Fibroblast of skin of left quadriceps (primary cell): ENCODE measurements at regions not wholly inside any gene's neighbourhood (a gene's known extent, or its start where the extent isn't known, plus 50 kb on each side); places are given as distances from the start of the nearest gene placed in this dataset.

Source experiments
- DNase-seq, 2 experiments: peaks; one replicate each; pipeline ENCODE4 v3.0.0-alpha.2; 2013; ENCODE audit warnings: low read depth in 2 of 2

DNA sequence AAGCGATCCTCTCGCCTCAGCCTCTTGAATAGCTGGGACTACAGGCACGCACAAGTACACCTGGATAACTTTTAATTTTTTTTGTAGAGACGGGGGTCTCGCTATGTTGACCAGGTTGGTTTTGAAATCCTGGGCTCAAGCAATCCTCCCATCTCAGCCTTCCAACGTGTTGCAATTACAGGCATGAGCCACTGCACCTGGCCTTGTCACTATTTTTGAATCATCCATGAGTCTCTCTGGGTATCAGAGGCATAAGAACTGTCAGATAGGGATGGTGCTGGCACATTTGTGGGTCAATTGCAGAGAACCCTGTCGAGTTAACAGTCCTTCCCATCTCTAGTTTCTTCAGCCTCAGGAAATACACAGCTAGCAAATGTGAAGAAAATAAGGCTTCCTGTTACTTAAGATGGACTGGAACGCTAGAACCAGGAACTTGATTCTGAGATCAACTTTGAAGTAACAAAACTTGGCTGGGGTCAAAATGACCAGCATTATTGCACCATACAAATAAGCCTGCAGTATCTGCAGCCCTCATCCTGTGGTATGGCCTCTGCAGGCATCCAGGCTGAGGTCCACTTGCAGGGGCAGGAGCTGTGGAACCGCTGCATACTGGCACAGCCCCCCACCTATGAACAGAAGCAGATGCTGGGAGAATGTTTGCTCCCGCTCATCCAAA, 124.3 kb upstream of the GADD45A start:
- DNase-seq, result no peak

DNA sequence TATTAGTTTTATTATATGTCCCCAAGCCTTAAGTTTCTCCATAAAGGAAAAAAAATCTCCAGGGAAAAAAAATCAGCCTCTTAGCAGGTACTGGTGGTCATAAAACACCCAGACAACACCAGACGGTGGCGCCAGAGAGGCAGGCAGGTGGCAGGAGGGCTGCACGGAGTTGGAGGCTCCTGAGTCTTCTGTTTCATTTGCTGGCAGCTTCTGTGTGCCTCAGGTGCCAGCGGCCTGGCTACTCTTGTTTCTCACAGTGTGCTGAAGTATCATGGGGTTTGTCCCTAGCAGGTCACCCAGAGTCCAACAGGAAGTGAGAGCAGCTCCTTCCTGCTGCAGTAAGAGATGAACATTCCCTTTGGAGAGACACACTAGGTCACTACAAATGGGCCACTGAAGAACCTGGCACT, 123.3 kb upstream of the GADD45A start:
- peak; percentile 38 to 49 for DNase-seq

DNA sequence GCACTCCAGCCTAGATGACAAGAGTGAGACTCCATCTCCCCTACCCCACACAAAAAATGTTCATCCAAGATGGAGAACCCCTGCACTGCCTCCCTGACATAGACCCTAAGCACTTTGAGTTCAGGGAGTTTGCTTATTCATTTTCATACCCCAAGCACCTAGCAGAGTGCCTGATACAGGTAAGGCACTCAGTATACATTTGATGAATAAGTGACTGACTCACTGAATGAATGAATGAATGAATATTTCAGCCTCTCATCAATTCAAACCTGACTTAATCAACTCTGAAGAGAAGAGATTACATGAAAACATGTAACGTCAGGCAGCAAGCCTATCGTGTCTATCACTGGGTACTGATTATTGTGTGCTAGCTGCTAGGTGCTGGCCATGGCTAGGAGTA, 121.3 kb upstream of the GADD45A start:
- no peak for DNase-seq

DNA sequence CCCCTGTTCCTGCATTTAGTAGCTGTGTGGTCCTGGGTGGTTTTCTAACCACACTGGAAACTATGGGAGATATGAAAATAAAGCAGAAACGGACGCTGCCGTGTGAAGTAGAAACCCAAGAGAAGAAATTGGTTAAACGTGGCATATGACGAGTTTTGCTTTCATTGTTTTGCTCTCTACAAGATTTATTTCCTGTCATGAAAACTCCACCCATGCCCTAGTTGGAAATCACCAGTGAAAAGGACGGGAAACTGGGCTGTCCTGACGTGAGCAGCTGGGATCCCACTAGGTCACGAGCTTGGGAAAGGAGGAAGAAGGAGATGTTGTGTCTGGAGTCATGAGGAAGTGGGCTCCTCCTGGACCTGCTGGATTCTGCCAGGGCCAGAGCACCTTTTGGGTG, 120.8 kb upstream of the GADD45A start:
- no peak for DNase-seq

DNA sequence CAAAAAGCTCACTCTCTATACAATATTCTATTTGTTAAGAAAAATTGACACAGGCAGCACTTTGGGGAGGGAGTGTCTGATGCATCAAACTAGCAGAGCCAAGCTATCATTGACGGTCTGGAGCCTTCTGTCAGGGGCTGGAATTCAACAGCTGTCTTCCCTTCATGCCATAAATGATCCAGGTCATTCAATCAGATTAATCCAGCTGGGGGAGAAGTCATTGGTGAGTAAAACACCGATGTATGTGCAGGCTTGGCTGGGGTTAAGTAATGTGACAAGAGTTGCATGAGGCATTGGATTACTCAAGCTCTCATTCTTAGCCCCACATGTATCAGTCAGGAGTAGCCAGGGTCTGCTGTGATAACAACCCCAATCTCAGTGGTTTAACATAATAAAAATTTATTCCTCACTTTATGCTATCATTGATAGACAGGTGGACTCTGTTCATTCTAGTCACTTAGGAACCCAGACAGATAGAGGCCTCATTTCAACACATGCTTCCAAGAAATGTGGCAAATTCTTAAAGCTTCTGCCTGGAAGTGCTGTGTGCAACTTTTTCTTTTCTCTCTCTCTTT, 118.1 kb upstream of the GADD45A start:
- no peak for DNase-seq

DNA sequence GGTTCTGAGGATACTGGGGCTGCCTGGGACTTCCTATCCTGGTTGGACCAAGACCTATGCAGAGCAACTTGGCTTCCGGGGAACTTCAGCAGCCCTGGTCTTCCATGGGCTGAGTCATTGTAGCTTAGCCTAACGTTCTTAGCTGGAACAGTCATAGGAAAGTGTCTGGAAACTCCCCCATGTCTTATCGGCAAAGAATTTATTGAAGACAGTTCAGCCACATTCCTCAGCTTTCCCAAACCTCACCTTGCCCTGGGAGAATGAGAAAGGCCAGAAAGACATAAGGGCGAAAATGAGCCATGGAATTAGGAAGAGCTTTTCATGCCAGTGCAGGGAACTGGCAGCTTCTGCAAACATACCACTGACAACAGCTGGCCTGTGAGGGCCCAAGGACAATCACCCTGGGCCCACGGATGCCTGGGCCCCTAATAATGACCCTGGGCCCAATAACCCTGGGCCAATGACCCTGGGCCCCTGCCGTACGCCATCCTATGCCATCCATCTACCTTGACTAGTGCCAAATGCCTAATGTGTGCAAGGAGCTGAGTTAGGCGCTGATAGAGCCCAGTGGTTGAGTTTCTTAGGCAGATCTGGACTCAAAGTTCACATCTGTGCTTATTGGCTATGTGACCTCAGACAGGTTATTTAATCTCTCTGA, 114.4 kb upstream of the GADD45A start:
- peak; percentile 64 to 69 for DNase-seq

DNA sequence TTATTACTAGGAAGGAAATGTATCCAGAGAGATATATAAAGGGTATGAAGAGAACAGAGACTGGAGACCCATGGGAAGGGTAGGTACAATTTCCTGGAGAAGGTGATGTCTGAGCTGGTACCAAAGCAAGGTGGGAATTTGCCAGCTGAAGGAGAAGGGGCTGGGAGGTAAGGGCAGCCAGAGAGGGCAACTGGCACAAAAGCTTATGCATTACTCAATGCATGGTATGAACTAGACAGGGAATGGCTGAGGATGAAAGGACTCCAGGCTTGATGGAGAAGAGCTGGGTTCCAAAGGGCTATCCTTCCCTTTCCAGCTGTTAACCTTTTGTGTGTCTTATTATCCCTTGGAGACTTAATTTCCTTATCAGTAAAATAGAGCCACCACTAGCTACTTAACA, 113.6 kb upstream of the GADD45A start:
- no peak for DNase-seq

DNA sequence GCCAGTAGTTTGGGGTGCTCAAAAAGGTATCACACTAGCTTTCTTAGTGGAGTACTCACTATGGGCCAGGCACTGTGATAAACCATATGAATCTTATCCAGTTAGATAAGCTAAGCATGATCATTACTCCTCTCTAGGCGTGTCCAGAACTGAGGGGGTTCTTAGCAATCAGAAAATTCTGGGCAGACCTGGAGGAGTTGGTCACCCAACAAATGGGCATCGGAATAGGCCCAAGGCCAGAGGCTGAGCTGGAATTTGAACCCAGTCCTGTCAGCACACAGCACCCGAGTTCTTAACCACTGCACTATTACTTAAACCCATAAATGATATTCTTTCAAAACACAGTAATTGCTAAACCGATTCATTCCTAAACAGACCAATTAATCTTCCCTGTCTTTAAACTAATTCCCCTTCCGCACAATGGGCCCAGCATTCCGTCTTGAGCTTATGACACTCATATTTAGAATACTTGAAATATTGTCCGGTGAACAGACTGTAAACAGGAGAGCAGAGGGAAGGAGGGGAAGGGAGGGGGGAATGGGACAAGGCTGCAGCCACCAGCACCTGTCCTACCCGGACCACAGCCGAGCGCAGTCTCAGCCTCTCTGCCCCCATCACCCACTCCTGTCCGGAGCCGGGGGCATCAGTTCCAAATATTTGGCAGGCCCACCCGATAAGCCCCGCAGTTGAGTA, 113.0 kb upstream of the GADD45A start:
- DNase-seq, result no peak

DNA sequence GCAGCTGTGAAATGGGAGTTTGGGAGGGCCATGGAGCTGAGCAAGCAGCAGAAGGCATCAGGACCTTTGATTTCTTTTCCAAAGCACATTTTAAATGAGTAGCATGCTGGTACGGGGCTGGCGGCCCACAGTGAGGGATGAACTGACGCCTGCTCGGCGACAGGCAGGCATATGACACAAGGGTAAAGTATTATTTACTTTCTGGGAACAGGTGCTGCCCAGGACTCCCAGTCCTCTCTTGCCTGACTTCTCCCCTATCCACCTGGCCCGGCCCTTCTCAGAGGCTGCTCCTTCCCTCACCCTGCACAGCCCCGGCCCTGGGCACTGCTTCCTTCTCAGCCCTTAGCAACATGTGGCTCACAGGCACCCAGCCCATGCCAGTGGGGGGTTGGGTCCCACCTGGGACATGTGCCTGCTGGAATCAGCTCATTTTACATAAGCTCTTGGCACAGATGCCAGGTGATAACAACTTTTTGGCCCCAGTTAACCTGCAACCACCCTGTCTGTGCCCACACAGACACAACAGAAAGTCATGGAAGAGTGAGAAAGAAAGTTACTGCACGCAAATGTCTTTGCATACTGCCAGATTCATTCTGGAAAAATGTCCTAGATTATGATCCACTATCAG, 112.3 kb upstream of the GADD45A start:
- no peak for DNase-seq

DNA sequence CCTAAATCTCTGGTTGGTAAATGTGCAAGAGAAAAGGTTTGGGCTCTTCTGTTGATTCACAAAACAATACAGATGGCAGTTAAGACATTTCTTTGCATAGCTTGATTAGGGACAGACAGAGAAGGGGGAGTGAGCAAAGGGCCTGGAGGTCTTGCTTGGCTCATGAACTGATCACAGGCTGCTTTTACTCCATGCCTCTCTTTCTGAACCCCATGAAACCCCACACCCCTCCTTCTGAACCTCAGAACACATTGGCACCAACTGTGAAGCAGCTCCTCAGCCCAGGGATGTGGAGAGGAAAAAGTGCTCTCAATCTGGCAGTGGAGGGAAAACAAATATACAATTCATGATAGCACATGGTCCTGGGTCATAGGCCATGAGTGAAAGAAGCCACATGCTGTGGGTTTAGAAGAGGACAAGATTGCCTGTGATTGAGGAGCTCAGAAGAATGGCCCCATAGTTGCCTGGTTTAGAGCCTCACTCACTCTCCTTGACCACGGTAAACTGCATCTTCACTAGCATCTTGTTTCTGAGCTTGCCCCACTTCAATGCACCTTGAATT, 111.6 kb upstream of the GADD45A start:
- DNase-seq, result no peak

DNA sequence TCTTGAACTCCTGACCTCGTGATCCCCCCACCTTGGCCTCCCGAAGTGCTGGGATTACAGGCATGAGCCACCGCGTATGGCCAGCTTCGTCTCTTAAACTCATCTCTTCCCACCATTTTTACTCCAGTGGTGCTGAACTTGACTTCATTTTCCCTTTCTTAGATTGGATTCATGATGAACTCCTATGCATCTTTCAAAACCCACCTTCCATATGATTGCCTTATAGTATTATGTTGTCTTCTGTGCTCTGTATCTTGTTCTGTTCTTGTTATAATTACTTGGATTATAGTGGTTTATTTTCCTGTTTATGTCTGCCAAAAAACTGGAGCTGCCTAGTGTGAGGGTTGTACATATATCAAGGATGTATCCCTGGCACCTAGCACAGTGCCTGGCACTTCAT, 110.8 kb upstream of the GADD45A start:
- DNase-seq, result no peak

DNA sequence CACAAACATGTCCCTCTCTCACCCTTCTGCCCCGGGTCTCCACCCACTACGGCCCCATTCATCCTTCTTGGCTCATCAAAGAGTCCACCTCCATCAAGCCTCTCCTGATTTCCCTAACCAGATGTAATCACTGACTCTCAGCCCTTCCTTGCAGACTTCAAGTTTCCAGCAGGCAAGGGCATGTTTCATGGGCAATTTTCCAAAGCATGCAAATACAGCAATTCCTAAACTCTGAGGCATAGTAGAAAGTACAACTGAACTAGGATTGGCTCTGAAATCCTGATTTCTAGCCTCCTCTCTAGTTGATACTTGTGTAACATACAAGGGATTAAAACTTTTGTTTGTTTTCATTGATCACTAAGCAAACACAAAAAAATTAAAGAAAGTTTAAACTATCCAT, 109.1 kb upstream of the GADD45A start:
- DNase-seq, result peak; percentile 61 to 64

DNA sequence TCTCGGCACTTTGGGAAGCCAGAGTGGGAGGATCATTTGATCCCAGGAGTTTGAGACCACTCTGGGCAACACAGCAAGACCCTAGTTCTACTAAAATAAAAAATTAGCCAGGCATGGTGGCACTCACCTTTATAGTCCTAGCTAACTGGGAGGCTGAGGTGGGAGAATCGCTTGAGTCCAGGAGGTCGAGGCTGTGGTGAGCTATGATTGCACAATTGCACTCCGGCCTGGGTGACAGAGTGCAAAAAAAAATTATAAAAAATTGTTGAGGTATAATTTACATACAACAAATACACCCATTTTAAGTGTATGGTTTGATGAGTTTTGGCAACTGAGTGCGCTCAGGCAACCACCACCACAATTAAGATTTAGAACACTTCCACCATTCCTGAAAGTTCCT, 108.5 kb upstream of the GADD45A start:
- DNase-seq, result no peak

DNA sequence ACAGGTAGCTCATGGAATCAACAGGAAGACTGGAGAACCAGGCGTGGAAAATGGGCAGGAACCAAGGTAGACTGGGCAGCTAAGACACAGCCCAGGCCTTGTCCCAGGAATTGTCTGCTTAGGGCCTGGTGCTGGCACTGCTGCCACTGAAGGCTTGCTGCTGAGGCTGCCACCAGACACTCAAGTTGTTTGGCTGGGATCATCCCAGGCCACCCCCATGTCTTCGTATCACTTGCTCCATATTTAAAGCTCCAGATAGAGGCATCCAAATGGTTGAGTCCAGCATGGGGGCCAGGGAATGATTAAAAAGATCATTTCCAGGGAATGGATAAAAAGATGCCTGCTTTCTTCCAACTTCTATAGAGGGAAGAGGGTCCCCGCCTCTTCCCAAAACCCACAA, 107.4 kb upstream of the GADD45A start:
- DNase-seq, result no peak

DNA sequence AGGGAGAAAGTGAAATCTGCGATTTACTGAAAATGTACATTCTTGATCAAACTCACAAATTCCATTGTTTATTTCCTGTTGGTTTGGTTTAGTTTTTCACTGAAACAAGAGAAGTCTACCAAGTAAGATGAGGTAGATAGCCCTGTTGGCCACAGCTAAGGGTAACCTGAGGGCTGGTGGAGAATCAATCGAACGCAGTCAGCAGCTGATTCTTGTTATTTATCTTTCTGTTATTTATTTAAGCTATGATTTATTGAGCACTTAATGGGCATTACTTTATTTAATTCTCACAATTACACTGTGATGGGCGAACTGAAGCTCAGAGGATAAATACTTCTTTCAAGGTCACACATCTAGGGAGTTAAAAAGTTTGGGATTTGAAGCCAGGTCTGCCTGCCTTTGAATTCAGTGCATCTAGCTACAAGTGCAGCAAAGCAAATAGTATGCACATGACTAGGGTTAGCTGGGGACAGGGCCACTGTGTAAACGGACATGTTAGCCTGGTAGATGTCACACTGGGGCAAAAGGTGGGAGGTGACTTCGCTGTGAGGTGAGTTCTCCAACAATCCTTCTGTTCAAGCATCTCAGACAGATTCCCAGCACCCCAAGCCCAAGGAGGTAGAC, 106.5 kb upstream of the GADD45A start:
- no peak for DNase-seq

DNA sequence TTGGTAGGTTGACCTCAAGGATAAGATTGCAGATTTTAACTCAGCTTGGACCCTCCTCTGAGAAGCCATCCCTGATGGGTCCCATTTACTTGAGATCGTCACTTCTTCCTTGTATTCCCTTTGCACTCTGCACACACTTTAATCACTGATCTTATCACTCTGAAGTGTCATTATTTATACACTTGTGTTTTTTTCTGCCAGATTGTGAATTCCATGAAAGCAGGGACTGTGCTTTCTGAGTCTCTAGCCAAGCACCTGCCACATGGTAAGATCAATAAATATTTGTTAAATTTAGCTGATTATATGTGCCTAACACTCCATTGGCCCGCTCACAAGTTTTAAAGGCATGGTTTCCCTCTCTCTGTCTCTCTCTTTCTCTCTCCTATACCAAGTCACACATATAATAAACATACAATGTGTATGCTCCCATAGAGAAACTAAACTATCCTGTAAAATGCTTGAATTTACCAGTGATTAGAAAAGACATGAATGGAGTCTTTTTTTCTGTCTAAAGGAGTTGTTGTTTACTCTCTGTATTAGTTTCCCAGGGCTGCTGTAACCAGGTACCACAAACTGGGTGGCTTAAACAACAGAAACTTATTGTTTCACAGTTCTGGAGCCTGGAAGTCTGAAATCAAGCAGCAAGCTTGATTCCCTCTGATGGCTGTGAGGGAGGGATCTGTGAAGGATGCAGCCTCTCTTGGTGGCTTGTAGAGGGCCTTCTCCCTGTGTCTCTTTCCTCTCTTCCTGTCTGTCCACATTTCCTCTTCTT, 105.2 kb upstream of the GADD45A start:
- no peak for DNase-seq

DNA sequence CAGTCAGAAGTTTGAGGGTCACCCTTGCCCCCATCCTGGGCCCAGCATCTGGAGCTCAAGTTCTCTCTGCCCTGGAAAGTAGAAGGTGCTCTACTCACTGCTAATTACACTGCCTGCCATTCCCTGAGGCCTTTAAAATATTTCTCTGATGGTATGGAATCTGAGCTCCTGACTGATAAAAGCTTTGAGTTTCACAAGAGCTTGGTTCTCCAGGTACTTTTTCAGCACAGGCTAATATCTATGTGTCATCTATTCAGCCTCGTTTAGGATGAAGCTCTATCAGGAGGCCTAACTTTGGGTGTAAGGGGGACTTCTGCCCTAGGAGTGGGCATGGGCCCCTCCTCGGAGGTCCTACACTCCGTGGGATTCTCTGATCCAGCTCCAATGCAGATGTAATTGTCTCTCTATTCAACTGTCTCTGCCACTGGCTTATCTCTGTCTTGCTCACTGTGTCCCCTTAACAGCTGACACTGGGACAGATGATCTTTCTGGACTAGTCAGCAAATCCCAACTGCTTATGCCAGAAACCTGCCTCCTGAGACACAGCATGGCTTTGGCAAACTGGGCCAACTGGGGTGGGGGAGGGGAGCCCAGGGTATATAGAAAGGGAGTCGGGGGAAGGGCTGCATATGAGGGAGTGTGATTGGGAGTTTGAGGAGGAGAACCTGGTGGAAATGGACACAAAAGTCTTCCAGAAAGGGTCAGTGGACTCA, 104.2 kb upstream of the GADD45A start:
- DNase-seq, result no peak

DNA sequence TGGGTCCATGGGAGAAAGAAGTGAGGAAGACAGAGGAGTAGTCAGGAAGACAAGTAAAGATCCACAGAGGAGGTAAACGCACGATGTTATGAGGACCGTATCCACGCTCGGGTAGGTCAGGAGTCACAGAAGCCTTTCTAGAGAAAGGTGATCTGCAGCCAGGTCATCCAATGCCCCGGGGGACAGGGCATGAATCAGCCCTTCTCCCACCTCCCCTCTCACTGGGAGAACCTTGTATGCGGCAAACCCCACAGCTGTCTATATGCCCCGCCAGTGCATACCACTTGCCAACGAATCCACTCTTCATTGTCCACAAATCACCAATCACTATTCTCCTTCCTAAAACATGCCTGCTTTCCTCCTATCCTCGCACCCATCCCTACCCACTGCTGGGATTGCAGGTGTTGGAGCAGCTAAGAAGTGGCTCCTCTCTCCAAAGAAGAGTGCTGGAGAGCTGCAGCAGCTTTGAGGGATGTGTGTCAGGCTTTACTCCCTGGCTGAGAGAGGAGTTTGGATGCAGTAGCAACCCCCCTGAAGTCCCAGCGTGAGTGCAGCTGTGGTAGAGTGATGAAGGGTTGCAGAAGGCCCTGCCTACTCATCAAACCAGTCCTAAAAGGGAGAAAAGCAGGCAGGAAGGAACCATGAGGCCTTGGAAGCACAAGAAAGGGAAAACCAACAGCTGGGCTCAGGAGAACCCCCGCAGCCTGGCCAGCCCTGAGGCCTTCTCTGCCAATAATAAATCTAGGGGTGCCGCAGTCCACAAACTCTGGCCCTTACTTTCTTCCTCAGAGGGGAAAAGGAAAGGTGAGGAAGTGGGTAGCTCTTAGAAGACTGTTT, 102.2 kb upstream of the GADD45A start:
- no peak for DNase-seq

DNA sequence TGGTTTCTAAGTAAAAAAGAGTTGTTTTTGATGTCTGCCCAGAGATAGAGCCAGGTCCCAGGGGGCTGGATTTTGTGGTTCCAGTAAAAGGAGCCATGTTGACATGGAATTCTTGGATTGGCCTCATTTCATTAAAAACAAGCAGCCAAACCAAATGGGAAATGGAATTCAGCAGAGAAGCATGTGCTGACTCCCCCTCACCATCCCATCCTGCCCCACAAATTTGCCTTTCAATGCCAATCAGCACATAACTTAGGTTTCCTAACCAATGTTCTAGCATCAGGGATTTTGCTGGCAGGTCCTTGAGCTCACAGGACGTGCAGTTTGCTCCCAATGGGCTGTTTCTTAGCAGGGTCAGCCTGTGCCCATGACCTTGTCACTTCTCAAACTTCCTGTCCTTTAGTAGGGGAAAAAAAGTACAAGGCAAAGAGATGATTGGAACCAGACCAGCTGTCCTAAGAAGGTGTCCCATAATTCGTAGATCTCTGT, 101.5 kb upstream of the GADD45A start:
- DNase-seq, result peak in 1 of 2 experiments; percentile 30
